GM23338 (cell line): ENCODE measurements at regions not wholly inside any gene's neighbourhood (a gene's known extent, or its start where the extent isn't known, plus 50 kb on each side); places are given as distances from the start of the nearest gene placed in this dataset.

Experiments used
- ATAC-seq: fragments of 200-7000 bp; cut with Tn5 transposase; 3 replicates; pipeline ENCODE4 v1.9.1; 2020
- DNase-seq: peaks from one replicate; pipeline ENCODE4 v3.0.0-alpha.2; 2015; ENCODE audit warnings: low spot score
- H2AFZ ChIP-seq: fragments of 200-600 bp; sonication (generic); 2 replicates; pipeline ENCODE4 v1.8.0; 2016; ENCODE audit warnings: antibody characterized with exemption, mild to moderate bottlenecking, moderate library complexity
- H3F3A ChIP-seq: fragments of 200-600 bp; sonication (generic); replicated peaks from 2 replicates; pipeline ENCODE4 v1.8.0; 2017; ENCODE audit warnings: antibody characterized with exemption, mixed run types, low read depth
- H3K27ac ChIP-seq: fragments of 200-600 bp; sonication (generic); 2 replicates; pipeline ENCODE4 v1.6.1; 2016; ENCODE audit warnings: low read depth
- H3K27me3 ChIP-seq: fragments of 200-600 bp; sonication (generic); 2 replicates; pipeline ENCODE4 v1.8.0; 2016; ENCODE audit warnings: mild to moderate bottlenecking, mixed run types, moderate library complexity; ENCODE audit not compliant: insufficient read depth
- H3K36me3 ChIP-seq: fragments of 200-600 bp; sonication (generic); 2 replicates; pipeline ENCODE4 v1.8.0; 2016; ENCODE audit warnings: mild to moderate bottlenecking; ENCODE audit not compliant: insufficient read depth
- H3K4me1 ChIP-seq: fragments of 200-600 bp; sonication (generic); 2 replicates; pipeline ENCODE4 v1.8.0; 2016; ENCODE audit warnings: mild to moderate bottlenecking, moderate library complexity; ENCODE audit not compliant: insufficient read depth
- H3K4me2 ChIP-seq: fragments of 200-600 bp; sonication (generic); 2 replicates; pipeline ENCODE4 v1.7.1; 2017; ENCODE audit warnings: mixed run types
- H3K4me3 ChIP-seq: fragments of 200-600 bp; sonication (generic); 2 replicates; pipeline ENCODE4 v1.6.1; 2016; ENCODE audit warnings: mixed run types
- H3K79me2 ChIP-seq: fragments of 200-600 bp; sonication (generic); replicated peaks from 2 replicates; pipeline ENCODE4 v1.8.0; 2017; ENCODE audit warnings: mild to moderate bottlenecking; ENCODE audit not compliant: insufficient read depth
- H3K9me2 ChIP-seq: fragments of 200-600 bp; sonication (generic); 2 replicates; pipeline ENCODE4 v1.8.0; 2017; ENCODE audit not compliant: insufficient read depth
- H4K20me1 ChIP-seq: fragments of 200-600 bp; sonication (generic); replicated peaks from 2 replicates; pipeline ENCODE4 v1.8.0; 2017; ENCODE audit warnings: mild to moderate bottlenecking; ENCODE audit not compliant: insufficient read depth
- H3K27ac Mint-ChIP-seq: 2 replicates; pipeline ENCODE4 v1.8.0; 2020; ENCODE audit warnings: inconsistent platforms, mild to moderate bottlenecking, moderate library complexity, mixed read lengths
- H3K27me3 Mint-ChIP-seq: 3 replicates; pipeline ENCODE4 v1.8.0; 2022; ENCODE audit warnings: low read depth, mild to moderate bottlenecking, moderate library complexity, mixed read lengths, inconsistent platforms; ENCODE audit not compliant: insufficient read depth, poor library complexity
- H3K36me3 Mint-ChIP-seq: 3 replicates; pipeline ENCODE4 v1.8.0; 2021; ENCODE audit warnings: low read depth, mild to moderate bottlenecking, inconsistent platforms, moderate library complexity, mixed read lengths
- H3K4me1 Mint-ChIP-seq: 3 replicates; pipeline ENCODE4 v1.8.0; 2020; ENCODE audit warnings: mild to moderate bottlenecking, inconsistent platforms, mixed read lengths
- H3K4me3 Mint-ChIP-seq: 3 replicates; pipeline ENCODE4 v1.8.0; 2021; ENCODE audit warnings: moderate library complexity, mild to moderate bottlenecking, inconsistent platforms, mixed read lengths
- H3K9me3 Mint-ChIP-seq: 3 replicates; pipeline ENCODE4 v1.8.0; 2020; ENCODE audit warnings: moderate library complexity, mild to moderate bottlenecking, inconsistent platforms, mixed read lengths
- CREB1 ChIP-seq: fragments of 250-450 bp; sonication (Bioruptor Pico); IDR thresholded peaks from 2 replicates; pipeline ENCODE4 v1.5.0; 2020; ENCODE audit warnings: low read depth, mild to moderate bottlenecking, moderate library complexity
- ETS1 ChIP-seq: IDR thresholded peaks from 2 replicates; pipeline ENCODE4 v1.6.1; 2016; ENCODE audit warnings: antibody characterized with exemption
- EZH2 ChIP-seq: fragments of 200-600 bp; sonication (generic); IDR thresholded peaks from one replicate; pipeline ENCODE4 v1.8.0; 2017; ENCODE audit warnings: antibody characterized with exemption, mild to moderate bottlenecking, low read depth; ENCODE audit not compliant: unreplicated experiment
- EZH2phosphoT487 ChIP-seq: fragments of 200-600 bp; sonication (generic); IDR thresholded peaks from one replicate; pipeline ENCODE4 v1.8.1; 2018; ENCODE audit warnings: antibody characterized with exemption; ENCODE audit not compliant: unreplicated experiment
- NANOG ChIP-seq: IDR thresholded peaks from 2 replicates; pipeline ENCODE4 v1.6.1; 2016; ENCODE audit warnings: antibody characterized with exemption, borderline replicate concordance
- POLR2AphosphoS5 ChIP-seq: IDR thresholded peaks from 2 replicates; pipeline ENCODE4 v1.6.1; 2016; ENCODE audit warnings: antibody characterized with exemption, low read depth
- ZNF114 ChIP-seq: fragments of 250-450 bp; sonication (Bioruptor Pico); IDR thresholded peaks from 2 replicates; pipeline ENCODE4 v1.5.0; 2020; ENCODE audit warnings: mild to moderate bottlenecking, moderate library complexity
- ZNF331 ChIP-seq: fragments of 250-450 bp; sonication (Bioruptor Pico); IDR thresholded peaks from 2 replicates; pipeline ENCODE4 v1.5.0; 2020; ENCODE audit warnings: low read depth, mild to moderate bottlenecking, moderate library complexity

GRCh38 chr4:123593655-123594054, 197.1 kb downstream of the SPRY1 start:
- Mint-ChIP-seq H3K27me3 (no peaks in the 10 kb centered on the region), H3K36me3 (no peaks in the 10 kb centered on the region), H3K4me1 (peaks cover 13% of the 10 kb centered on the region), H3K27ac (no peak overlapping the region), H3K4me3 (no peak overlapping the region), H3K9me3 (no peaks in the 10 kb centered on the region)
- Histone ChIP-seq H3F3A (no peaks in the 10 kb centered on the region), H3K9me2 (no peaks in the 10 kb centered on the region), H3K36me3 (no peaks in the 10 kb centered on the region), H3K27me3 (no peaks in the 10 kb centered on the region), H3K79me2 (no peaks in the 10 kb centered on the region), H3K4me2 (no peak overlapping the region), H3K4me3 (no peak overlapping the region), H4K20me1 (no peaks in the 10 kb centered on the region), H2AFZ (0 out of 2 replicates have a peak overlapping the region, but pooled peaks have one; percentile 21), H3K27ac (no peak overlapping the region), H3K4me1 (no peaks in the 10 kb centered on the region)
- DNase-seq (no peak), ATAC-seq (no peak)
- TF ChIP-seq NANOG (no peak), ZNF114 (CRISPR knock-in tag) (no peak), CREB1 (CRISPR knock-in tag) (no peak)

- Histone ChIP-seq H3F3A (no peaks in the 10 kb centered on the region), H3K4me1 (peaks cover 14% of the 10 kb centered on the region), H3K27me3 (no peaks in the 10 kb centered on the region), H3K4me2 (no peak overlapping the region), H3K4me3 (no peak overlapping the region), H3K36me3 (no peaks in the 10 kb centered on the region), H2AFZ (no peak overlapping the region), H3K79me2 (no peaks in the 10 kb centered on the region), H4K20me1 (no peaks in the 10 kb centered on the region), H3K9me2 (no peaks in the 10 kb centered on the region), H3K27ac (no peak overlapping the region)
- Mint-ChIP-seq H3K36me3 (no peaks in the 10 kb centered on the region), H3K4me1 (peaks cover 38% of the 10 kb centered on the region), H3K4me3 (no peak overlapping the region), H3K27me3 (peaks cover 2% of the 10 kb centered on the region), H3K27ac (no peak overlapping the region), H3K9me3 (no peaks in the 10 kb centered on the region)
- no peak for TF ChIP-seq NANOG
- no peak for TF ChIP-seq ZNF114 (CRISPR knock-in tag)
- no peak for TF ChIP-seq POLR2AphosphoS5
- ATAC-seq, result no peak
- no peak for DNase-seq
These were observed 200.2 kb downstream of the SPRY1 start for GRCh38 chr4:123596805-123597204.

- H2AFZ ChIP-seq, result no peak overlapping the region
- H3K27ac ChIP-seq, result no peak overlapping the region
- no peak for ATAC-seq
- H3K27me3 Mint-ChIP-seq, result peaks cover 6% of the 10 kb centered on the region
- H3F3A ChIP-seq, result no peaks in the 10 kb centered on the region
- peaks cover 38% of the 10 kb centered on the region for H3K4me1 Mint-ChIP-seq
- H3K79me2 ChIP-seq, result no peaks in the 10 kb centered on the region
- no peaks in the 10 kb centered on the region for H3K9me2 ChIP-seq
- H3K27ac Mint-ChIP-seq, result no peak overlapping the region
- DNase-seq, result no peak
- H3K4me3 Mint-ChIP-seq, result no peak overlapping the region
- H3K36me3 ChIP-seq, result no peaks in the 10 kb centered on the region
- no peaks in the 10 kb centered on the region for H4K20me1 ChIP-seq
- peaks cover 14% of the 10 kb centered on the region for H3K4me1 ChIP-seq
- no peak overlapping the region for H3K4me2 ChIP-seq
- no peak overlapping the region for H3K4me3 ChIP-seq
- TF ChIP-seq ZNF331 (CRISPR knock-in tag) (no peak), EZH2 (no peak), EZH2phosphoT487 (no peak), ETS1 (no peak), NANOG (no peak), ZNF114 (CRISPR knock-in tag) (no peak), CREB1 (CRISPR knock-in tag) (no peak)
- no peaks in the 10 kb centered on the region; the same call in 2 of the 3 replicates for H3K9me3 Mint-ChIP-seq
- no peaks in the 10 kb centered on the region for H3K36me3 Mint-ChIP-seq
- no peaks in the 10 kb centered on the region for H3K27me3 ChIP-seq
These were observed 201.0 kb downstream of the SPRY1 start for GRCh38 chr4:123597586-123597985.
